Activated CD4-positive, alpha-beta T cell treated with anti-CD3 and anti-CD28 coated beads for 48 hours (primary cell): ENCODE measurements at regions not wholly inside any gene's neighbourhood (a gene's known extent, or its start where the extent isn't known, plus 50 kb on each side); places are given as distances from the start of the nearest gene placed in this dataset.
"Not testable (repeated sequence)": the region's sequence is repeated elsewhere in the genome, so short reads cannot be mapped to it uniquely, and the experiment has no call there.

Source experiments
- DNase-seq: peaks from one replicate; pipeline ENCODE4 v3.0.0-alpha.2; 2020

GRCh38 chr12:67047634-67048033 is 221.5 kb upstream of the CAND1 start:
- no peak for DNase-seq

GRCh38 chr12:67048371-67048770 is 220.8 kb upstream of the CAND1 start:
- DNase-seq: no peak

DNA sequence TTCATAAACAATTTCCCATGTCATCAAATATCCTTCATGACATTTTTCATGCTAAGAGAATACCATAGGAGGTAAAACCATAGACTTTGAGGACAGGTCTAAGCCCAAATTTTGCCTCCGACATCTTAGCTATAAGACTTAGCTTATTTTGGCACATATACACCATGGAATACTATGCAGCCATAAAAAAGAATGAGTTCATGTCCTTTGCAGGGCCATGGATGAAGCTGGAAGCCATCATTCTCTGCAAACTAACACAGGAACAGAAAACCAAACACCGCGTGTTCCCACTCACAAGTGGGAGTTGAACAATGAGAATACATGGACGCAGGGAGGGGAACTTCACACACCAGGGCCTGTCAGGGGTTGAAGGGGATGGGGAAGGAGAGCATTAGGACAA is 220.0 kb upstream of the CAND1 start:
- not testable (repeated sequence) for DNase-seq

GRCh38 chr12:67052981-67053380 is 216.2 kb upstream of the CAND1 start:
- DNase-seq: no peak

DNA sequence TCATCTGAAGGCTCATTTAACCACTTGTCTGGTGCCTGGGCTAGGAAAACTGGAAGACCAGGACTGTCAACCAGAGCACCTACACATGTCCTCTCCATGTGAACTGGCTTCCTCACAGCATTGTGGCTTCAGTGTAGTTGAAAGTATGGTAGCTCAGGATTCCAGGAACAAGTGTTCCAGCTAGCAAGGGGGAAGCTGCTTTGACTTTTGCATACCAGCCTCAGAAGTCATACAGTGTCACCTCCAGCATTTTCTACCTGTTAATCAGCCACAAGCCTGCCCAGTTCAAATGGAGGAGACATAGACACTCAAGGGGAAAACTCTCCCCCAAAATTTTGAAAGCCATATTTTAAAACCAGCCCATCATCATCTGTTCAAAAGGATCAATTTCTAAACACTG is 212.8 kb upstream of the CAND1 start:
- DNase-seq: no peak

- DNase-seq: no peak
These were observed 212.1 kb upstream of the CAND1 start for GRCh38 chr12:67057072-67057471.

GRCh38 chr12:67062193-67062592 is 207.0 kb upstream of the CAND1 start:
- no peak for DNase-seq

GRCh38 chr12:67067453-67068203 is 201.5 kb upstream of the CAND1 start:
- DNase-seq: no peak

GRCh38 chr12:67068204-67068731 is 200.9 kb upstream of the CAND1 start:
- peak; percentile 4 for DNase-seq

GRCh38 chr12:67068761-67069450 is 200.3 kb upstream of the CAND1 start:
- peak; percentile 53 for DNase-seq

DNA sequence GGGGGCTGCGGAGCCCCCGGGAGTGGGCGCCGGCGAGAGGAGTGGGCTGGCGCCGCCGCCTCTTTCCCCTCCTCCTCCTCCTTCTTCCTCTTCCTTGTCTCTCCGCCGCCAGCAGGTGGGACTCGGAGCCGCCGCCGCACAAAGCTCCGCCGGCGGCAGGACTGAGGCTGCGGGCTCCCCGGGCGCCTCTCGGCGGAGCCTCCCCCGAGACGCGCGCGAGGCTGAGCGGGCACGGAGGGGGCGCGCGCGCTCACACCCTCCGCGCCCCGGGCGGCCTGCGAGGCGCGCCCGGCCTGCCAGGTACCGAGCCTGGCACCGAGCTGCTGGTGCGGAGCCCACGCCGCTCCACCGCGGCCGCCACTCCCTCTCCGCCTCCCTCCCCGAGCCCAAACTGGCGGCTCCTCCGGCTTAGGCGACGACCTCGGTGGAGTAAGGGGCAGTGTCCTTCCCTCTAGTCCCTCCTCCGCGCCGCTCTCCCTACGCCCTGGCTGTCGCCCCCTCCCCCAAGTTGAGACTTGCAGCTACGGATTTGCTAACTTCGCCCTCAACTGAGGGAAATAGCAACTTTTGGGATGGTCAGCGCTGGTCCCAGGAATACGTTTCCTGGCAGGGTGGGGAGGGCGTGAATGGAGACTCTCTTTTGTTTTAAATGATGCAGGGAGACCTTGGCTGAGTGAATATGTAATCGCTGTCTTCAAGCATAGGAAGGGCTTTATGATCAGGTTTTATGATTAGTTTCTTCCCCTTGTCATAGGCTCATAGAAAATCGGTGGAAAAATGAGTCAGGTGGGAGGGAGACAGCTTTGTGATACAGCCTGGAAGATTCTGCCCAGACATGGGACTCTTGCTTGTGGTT is 199.5 kb upstream of the CAND1 start:
- peak; percentile 54 for DNase-seq

DNA sequence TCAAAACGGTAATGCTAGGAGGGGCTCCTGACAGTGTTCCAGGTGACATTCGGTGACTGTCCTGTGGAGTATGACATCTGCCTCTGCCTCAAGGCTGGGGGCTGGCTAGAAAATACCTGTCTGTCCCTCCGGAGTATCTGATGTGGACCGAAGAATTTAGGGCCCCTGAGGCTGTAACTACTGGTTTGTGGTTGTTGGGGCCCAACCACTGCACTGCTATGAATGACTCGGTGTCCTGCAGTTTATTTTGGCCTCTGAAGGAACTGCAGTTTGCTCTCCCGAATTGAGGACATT is 198.9 kb upstream of the CAND1 start:
- no peak for DNase-seq

- no peak for DNase-seq
These were observed 198.6 kb upstream of the CAND1 start for GRCh38 chr12:67070604-67071003.

GRCh38 chr12:67072281-67072680 is 196.9 kb upstream of the CAND1 start:
- not testable (repeated sequence) for DNase-seq

DNA sequence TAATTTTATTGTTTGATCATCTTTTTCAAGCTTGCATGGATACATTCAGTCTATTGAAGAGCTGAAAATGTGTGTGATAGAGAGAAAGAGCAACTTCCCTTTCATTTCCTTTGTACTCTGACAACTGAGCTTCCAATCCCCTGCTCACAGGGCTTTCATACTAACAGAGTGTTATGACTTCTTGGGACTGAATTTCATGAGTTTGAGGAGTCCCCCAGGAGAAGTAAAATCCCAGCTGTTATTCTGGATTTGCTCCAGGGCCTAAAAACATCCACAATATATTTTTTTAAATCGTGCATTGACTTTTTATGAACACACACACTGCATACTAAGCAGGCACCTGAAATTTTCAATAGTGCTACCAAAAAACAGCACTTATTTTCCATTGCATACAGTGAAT is 195.8 kb upstream of the CAND1 start:
- DNase-seq: no peak

- no peak for DNase-seq
These were observed 195.1 kb upstream of the CAND1 start for GRCh38 chr12:67074072-67074471.

- DNase-seq: no peak
These were observed 191.5 kb upstream of the CAND1 start for GRCh38 chr12:67077617-67078016.

DNA sequence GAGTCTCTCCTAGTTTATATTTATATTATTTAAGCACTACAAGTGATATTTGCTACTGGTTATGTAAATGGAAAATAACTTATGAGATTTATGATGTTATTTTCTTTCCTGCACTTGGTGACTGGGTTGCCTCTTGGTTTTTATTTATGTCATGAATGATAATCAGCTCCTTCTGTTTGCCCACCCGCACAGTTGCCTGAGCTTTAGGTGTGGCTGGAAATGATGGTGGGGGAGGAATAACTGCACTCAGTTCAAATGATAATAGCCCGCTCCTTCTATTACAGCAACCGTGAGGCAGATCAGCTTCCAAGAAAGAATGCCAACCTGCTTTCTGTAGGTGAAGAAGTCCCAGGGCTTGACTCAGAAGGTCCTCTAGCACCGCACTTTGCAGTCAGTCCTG is 190.2 kb upstream of the CAND1 start:
- DNase-seq: no peak

DNA sequence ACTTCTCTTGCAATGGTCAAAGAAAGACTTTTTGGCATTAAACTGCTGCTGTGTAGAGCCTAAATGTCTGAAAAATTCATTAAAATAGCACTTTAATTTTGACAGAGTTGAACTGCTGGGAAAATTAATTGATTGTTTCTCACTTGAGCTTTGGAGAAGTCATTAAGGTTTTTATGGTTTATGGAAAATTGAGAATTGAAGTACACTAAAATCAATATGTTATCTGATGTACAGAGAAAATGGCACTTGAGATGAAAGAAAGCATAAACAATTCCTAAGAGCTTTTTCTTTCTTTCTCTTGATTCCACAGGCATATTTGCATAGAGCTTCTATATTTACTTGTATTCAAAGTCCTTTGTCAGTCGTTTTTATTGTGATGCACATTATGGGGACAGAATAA is 188.5 kb upstream of the CAND1 start:
- DNase-seq: no peak

- DNase-seq: peak; percentile 7
These were observed 186.9 kb upstream of the CAND1 start for GRCh38 chr12:67082221-67082620.

DNA sequence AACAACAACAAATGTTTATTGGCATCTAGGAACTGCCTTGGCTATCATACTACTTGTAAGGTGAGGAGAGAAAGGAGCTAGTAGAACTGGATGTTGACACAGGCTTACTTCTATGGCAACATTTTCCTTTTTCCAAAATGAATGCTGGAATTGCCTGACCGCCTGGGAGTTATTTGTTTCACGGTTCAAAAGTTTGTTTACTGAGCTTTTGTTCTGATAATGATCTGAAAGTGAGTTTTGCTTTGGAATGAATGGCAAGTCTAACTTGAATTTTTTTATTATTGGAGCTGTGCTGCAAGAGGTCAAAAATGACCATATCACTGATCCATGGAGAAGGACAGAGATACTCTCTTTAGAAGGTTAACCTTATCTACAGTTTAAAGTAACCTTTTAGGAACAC is 183.5 kb upstream of the CAND1 start:
- DNase-seq: no peak

DNA sequence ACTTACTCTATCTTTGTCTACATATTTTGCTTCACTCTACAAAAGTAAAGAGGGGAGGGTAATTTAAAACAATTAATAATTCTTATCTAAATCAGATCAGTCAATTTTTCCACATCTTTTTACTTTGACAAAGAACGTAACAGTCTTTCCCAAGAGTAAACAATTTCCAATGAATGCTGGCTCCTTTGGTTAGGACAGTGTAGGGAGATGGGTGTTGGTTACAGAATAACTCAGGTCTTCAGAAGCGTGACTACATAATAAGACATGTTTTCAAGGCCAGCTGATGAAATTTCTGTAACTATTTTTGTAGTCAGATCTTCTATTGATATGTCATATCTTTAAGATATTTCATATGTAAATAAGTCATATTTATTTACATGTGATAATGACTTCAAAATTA is 183.0 kb upstream of the CAND1 start:
- DNase-seq: no peak

GRCh38 chr12:67088401-67089118 is 180.6 kb upstream of the CAND1 start:
- no peak for DNase-seq
